ENCODE measurements at regions not wholly inside any gene's neighbourhood (a gene's known extent, or its start where the extent isn't known, plus 50 kb on each side); places are given as distances from the start of the nearest gene placed in this dataset.

DNA sequence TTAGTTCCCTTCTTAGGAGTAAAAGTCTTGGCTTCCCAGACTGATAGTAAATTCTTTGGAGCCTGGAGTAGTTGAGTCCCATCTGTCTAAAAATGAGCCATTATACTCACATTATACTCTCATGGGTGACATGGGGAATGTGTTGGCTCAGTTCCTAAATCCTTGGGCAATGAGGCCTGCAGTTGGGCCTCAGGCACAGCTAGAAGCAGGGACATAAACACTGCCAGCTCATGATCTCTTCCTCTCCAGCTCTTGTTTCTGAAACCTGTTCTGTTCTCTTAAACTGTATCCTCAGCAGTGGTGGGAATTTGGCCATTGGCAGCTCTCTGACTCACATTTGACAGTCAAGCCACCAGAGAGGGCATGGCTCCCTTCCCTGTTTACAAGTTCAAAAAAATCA, 212.5 kb downstream of the SPATA18 start:
- TF ChIP-seq, protein P1, sequence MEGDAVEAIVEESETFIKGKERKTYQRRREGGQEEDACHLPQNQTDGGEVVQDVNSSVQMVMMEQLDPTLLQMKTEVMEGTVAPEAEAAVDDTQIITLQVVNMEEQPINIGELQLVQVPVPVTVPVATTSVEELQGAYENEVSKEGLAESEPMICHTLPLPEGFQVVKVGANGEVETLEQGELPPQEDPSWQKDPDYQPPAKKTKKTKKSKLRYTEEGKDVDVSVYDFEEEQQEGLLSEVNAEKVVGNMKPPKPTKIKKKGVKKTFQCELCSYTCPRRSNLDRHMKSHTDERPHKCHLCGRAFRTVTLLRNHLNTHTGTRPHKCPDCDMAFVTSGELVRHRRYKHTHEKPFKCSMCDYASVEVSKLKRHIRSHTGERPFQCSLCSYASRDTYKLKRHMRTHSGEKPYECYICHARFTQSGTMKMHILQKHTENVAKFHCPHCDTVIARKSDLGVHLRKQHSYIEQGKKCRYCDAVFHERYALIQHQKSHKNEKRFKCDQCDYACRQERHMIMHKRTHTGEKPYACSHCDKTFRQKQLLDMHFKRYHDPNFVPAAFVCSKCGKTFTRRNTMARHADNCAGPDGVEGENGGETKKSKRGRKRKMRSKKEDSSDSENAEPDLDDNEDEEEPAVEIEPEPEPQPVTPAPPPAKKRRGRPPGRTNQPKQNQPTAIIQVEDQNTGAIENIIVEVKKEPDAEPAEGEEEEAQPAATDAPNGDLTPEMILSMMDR (IDR thresholded peaks at IDR 0.05): no peak
- TF ChIP-seq POLR2A (IDR thresholded peaks at IDR 0.05): no peak

Measured in right lobe of liver (tissue), 4 donors.